IPS-20b (cell line): ENCODE measurements at regions not wholly inside any gene's neighbourhood (a gene's known extent, or its start where the extent isn't known, plus 50 kb on each side); places are given as distances from the start of the nearest gene placed in this dataset.

Experiments
- H3K27ac ChIP-seq: one replicate; pipeline ENCODE4 v1.5.1; 2013; ENCODE audit warnings: low read length
- H3K27me3 ChIP-seq: 2 replicates; pipeline ENCODE4 v1.6.1; 2013; ENCODE audit warnings: mild to moderate bottlenecking, low read length, inconsistent platforms; ENCODE audit not compliant: insufficient read depth
- H3K36me3 ChIP-seq: 2 replicates; pipeline ENCODE4 v1.6.1; 2013; ENCODE audit warnings: low read depth, mild to moderate bottlenecking, inconsistent platforms, low read length, moderate library complexity; ENCODE audit not compliant: insufficient read depth
- H3K4me1 ChIP-seq: 2 replicates; pipeline ENCODE4 v1.6.1; 2013; ENCODE audit warnings: mild to moderate bottlenecking, control low read depth, inconsistent platforms, low read length, moderate library complexity; ENCODE audit not compliant: insufficient read depth
- H3K4me3 ChIP-seq: 2 replicates; pipeline ENCODE4 v1.5.1; 2013; ENCODE audit warnings: mild to moderate bottlenecking, low read length, inconsistent platforms
- H3K9ac ChIP-seq: 2 replicates; pipeline ENCODE4 v1.6.1; 2013; ENCODE audit warnings: low read depth, mild to moderate bottlenecking, inconsistent platforms, low read length, moderate library complexity
- H3K9me3 ChIP-seq: 2 replicates; pipeline ENCODE4 v1.6.1; 2013; ENCODE audit warnings: mild to moderate bottlenecking, low read depth, low read length, inconsistent platforms; ENCODE audit not compliant: insufficient read depth

- no peaks in the 10 kb centered on the region for H3K27me3 ChIP-seq
- no peaks in the 10 kb centered on the region for H3K9me3 ChIP-seq
- no peak overlapping the region for H3K4me3 ChIP-seq
- no peaks in the 10 kb centered on the region for H3K4me1 ChIP-seq
- H3K9ac ChIP-seq, result no peak overlapping the region
- no peak overlapping the region for H3K27ac ChIP-seq
- no peaks in the 10 kb centered on the region for H3K36me3 ChIP-seq
Measured at GRCh38 chr13:48901781-48902180, 73.9 kb upstream of the FNDC3A start.

- Histone ChIP-seq H3K36me3 (no peaks in the 10 kb centered on the region), H3K27ac (no peak overlapping the region), H3K4me3 (no peak overlapping the region), H3K9ac (no peak overlapping the region), H3K9me3 (no peaks in the 10 kb centered on the region), H3K27me3 (no peaks in the 10 kb centered on the region), H3K4me1 (no peaks in the 10 kb centered on the region)
Measured at GRCh38 chr13:48902368-48902767, 73.3 kb upstream of the FNDC3A start.

GRCh38 chr13:48904668-48905290 is 70.9 kb upstream of the FNDC3A start:
- no peaks in the 10 kb centered on the region for H3K36me3 ChIP-seq
- 0 out of 2 replicates have a peak, but pooled peaks cover 6% of the 10 kb centered on the region for H3K4me1 ChIP-seq
- no peak overlapping the region for H3K27ac ChIP-seq
- no peak overlapping the region for H3K4me3 ChIP-seq
- no peak overlapping the region for H3K9ac ChIP-seq
- H3K9me3 ChIP-seq, result no peaks in the 10 kb centered on the region
- H3K27me3 ChIP-seq, result no peaks in the 10 kb centered on the region

GRCh38 chr13:48906200-48906599 is 69.5 kb upstream of the FNDC3A start:
- 0 out of 2 replicates have a peak, but pooled peaks cover 6% of the 10 kb centered on the region for H3K4me1 ChIP-seq
- H3K27me3 ChIP-seq, result no peaks in the 10 kb centered on the region
- H3K9ac ChIP-seq, result no peak overlapping the region
- no peak overlapping the region for H3K4me3 ChIP-seq
- H3K9me3 ChIP-seq, result no peaks in the 10 kb centered on the region
- no peak overlapping the region for H3K27ac ChIP-seq
- H3K36me3 ChIP-seq, result no peaks in the 10 kb centered on the region

GRCh38 chr13:48908381-48909055 is 67.2 kb upstream of the FNDC3A start:
- Histone ChIP-seq H3K27ac (no peak overlapping the region), H3K9me3 (no peaks in the 10 kb centered on the region), H3K4me3 (no peak overlapping the region), H3K4me1 (0 out of 2 replicates have a peak, but pooled peaks cover 6% of the 10 kb centered on the region), H3K36me3 (no peaks in the 10 kb centered on the region), H3K9ac (no peak overlapping the region), H3K27me3 (no peaks in the 10 kb centered on the region)

- no peak overlapping the region for H3K27ac ChIP-seq
- H3K4me1 ChIP-seq, result 0 out of 2 replicates have a peak, but pooled peaks cover 6% of the 10 kb centered on the region
- no peaks in the 10 kb centered on the region for H3K27me3 ChIP-seq
- H3K36me3 ChIP-seq, result no peaks in the 10 kb centered on the region
- H3K9me3 ChIP-seq, result no peaks in the 10 kb centered on the region
- no peak overlapping the region for H3K4me3 ChIP-seq
- H3K9ac ChIP-seq, result no peak overlapping the region
Measured at GRCh38 chr13:48909056-48909389, 66.7 kb upstream of the FNDC3A start.

- Histone ChIP-seq H3K4me1 (0 out of 2 replicates have a peak, but pooled peaks cover 6% of the 10 kb centered on the region), H3K27ac (no peak overlapping the region), H3K27me3 (no peaks in the 10 kb centered on the region), H3K9ac (no peak overlapping the region), H3K4me3 (no peak overlapping the region), H3K36me3 (no peaks in the 10 kb centered on the region), H3K9me3 (no peaks in the 10 kb centered on the region)
Measured at GRCh38 chr13:48910686-48911085, 65.0 kb upstream of the FNDC3A start.

- H3K9me3 ChIP-seq, result no peaks in the 10 kb centered on the region
- no peak overlapping the region for H3K9ac ChIP-seq
- H3K36me3 ChIP-seq, result no peaks in the 10 kb centered on the region
- H3K4me3 ChIP-seq, result no peak overlapping the region
- H3K4me1 ChIP-seq, result no peaks in the 10 kb centered on the region
- H3K27me3 ChIP-seq, result no peaks in the 10 kb centered on the region
- H3K27ac ChIP-seq, result no peak overlapping the region
Measured at GRCh38 chr13:48919751-48920150, 56.0 kb upstream of the FNDC3A start.

- H3K27me3 ChIP-seq, result no peaks in the 10 kb centered on the region
- H3K4me3 ChIP-seq, result no peak overlapping the region
- no peak overlapping the region for H3K27ac ChIP-seq
- no peaks in the 10 kb centered on the region for H3K36me3 ChIP-seq
- no peaks in the 10 kb centered on the region for H3K4me1 ChIP-seq
- no peak overlapping the region for H3K9ac ChIP-seq
- H3K9me3 ChIP-seq, result no peaks in the 10 kb centered on the region
Measured at GRCh38 chr13:48920730-48921129, 55.0 kb upstream of the FNDC3A start.

- H3K9ac ChIP-seq, result no peak overlapping the region
- no peaks in the 10 kb centered on the region for H3K27me3 ChIP-seq
- no peak overlapping the region for H3K27ac ChIP-seq
- H3K4me3 ChIP-seq, result no peak overlapping the region
- H3K36me3 ChIP-seq, result no peaks in the 10 kb centered on the region
- no peaks in the 10 kb centered on the region for H3K4me1 ChIP-seq
- no peaks in the 10 kb centered on the region for H3K9me3 ChIP-seq
Measured at GRCh38 chr13:48923376-48923775, 52.3 kb upstream of the FNDC3A start.

GRCh38 chr13:48925001-48925400 is 50.7 kb upstream of the FNDC3A start:
- Histone ChIP-seq H3K9ac (no peak overlapping the region), H3K4me1 (no peaks in the 10 kb centered on the region), H3K4me3 (no peak overlapping the region), H3K9me3 (no peaks in the 10 kb centered on the region), H3K27ac (no peak overlapping the region), H3K36me3 (no peaks in the 10 kb centered on the region), H3K27me3 (no peaks in the 10 kb centered on the region)
